ENCODE measurements at regions not wholly inside any gene's neighbourhood (a gene's known extent, or its start where the extent isn't known, plus 50 kb on each side); places are given as distances from the start of the nearest gene placed in this dataset.

DNA sequence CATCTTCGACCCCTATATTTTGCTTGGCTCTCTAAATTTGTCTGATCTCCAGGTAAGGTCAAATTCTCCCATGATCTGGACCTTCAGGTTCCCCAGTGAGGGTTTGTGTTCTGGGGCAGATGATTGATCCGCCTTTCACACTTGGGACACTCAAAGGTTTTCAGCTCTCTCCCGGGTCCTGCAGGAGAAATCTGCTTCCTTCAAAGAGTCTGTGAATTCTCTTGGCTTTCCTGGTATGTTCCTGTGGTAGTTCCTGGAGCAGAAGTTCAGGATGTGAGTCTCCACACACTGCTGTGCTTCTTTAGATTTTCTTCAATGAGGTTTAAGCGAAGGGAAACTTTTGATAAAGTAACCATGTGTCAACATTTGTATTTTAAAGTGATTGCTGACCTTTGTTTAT lies 318.0 kb downstream of the TAF11L14 start:
- Mint-ChIP-seq H3K4me1 (no peaks in the 10 kb centered on the region), H3K4me3 (no peak overlapping the region), H3K27ac (no peak overlapping the region), H3K36me3 (no peaks in the 10 kb centered on the region), H3K27me3 (ENCODE audit: low read depth in 3 of 3) (peaks cover 0 to 1% (median 0%) of the 10 kb centered on the region in 3 donors), H3K9me3 (peaks cover 6 to 29% (median 19%) of the 10 kb centered on the region in 7 donors)
- no peak overlapping the region for H2AFZ ChIP-seq (ENCODE audit: insufficient read depth, low read depth, low read length, poor library complexity, severe bottlenecking)
- no peak overlapping the region for H3K4me2 ChIP-seq (replicated peaks; ENCODE audit: extremely low read depth, low read length, poor library complexity, severe bottlenecking)
- H3K79me2 ChIP-seq (ENCODE audit: insufficient read depth, low read length): no peaks in the 10 kb centered on the region
- H3K4me3 ChIP-seq (replicated peaks in 1 of 3; ENCODE audit: low read depth in 2 of 3, low read length in 3 of 3): no peak overlapping the region
- 90% methylated on average over 3 of the region's 4 CpGs for WGBS (ENCODE audit: insufficient coverage)
- H3K27ac ChIP-seq (ENCODE audit: low read depth in 1 of 2, low read length in 2 of 2): no peak overlapping the region
- H3K27me3 ChIP-seq (ENCODE audit: control insufficient read depth in 2 of 2, insufficient read depth in 2 of 2, low read length in 2 of 2): no peaks in the 10 kb centered on the region
- H3K9me3 ChIP-seq (replicated peaks in 1 of 2; ENCODE audit: control insufficient read depth in 1 of 2, insufficient read depth in 1 of 2, low read length in 2 of 2): peaks cover 6 to 13% of the 10 kb centered on the region in 2 donors
- no peak overlapping the region for H3K9ac ChIP-seq (ENCODE audit: insufficient read depth, low read length, poor library complexity, severe bottlenecking)
- no peaks in the 10 kb centered on the region for H3K4me1 ChIP-seq (ENCODE audit: control insufficient read depth in 1 of 2, insufficient read depth in 2 of 2, low read length in 2 of 2)
- DNase-seq: no peak
- H4K20me1 ChIP-seq (ENCODE audit: insufficient read depth, low read length): no peaks in the 10 kb centered on the region
- intact Hi-C loops (cut with micrococcal nuclease): no loop called here
- TF ChIP-seq, protein P1, sequence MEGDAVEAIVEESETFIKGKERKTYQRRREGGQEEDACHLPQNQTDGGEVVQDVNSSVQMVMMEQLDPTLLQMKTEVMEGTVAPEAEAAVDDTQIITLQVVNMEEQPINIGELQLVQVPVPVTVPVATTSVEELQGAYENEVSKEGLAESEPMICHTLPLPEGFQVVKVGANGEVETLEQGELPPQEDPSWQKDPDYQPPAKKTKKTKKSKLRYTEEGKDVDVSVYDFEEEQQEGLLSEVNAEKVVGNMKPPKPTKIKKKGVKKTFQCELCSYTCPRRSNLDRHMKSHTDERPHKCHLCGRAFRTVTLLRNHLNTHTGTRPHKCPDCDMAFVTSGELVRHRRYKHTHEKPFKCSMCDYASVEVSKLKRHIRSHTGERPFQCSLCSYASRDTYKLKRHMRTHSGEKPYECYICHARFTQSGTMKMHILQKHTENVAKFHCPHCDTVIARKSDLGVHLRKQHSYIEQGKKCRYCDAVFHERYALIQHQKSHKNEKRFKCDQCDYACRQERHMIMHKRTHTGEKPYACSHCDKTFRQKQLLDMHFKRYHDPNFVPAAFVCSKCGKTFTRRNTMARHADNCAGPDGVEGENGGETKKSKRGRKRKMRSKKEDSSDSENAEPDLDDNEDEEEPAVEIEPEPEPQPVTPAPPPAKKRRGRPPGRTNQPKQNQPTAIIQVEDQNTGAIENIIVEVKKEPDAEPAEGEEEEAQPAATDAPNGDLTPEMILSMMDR (IDR thresholded peaks at IDR 0.05): no peak
- no peaks in the 10 kb centered on the region for H3K36me3 ChIP-seq (replicated peaks in 1 of 2; ENCODE audit: control insufficient read depth in 1 of 2, insufficient read depth in 2 of 2, low read length in 2 of 2)

DNA sequence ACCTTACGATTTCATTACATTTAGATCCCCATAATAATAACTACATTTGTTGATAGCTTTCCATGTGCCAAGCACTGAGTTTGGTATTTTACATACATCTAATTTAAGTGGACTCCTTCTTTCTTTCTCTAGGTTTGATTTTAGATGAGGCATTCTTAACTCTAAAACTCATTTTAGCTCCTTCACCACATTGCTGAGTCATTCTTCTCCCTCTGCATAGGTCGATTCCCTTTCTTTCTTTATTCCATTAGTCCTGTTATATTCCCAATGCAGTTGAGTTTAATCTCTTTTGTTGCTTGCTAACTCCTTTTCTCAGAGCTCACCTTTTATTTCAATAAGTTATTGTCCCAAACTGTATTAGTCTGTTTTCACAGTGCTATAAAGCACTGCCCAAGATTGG lies 329.8 kb downstream of the TAF11L14 start:
- no peak overlapping the region for H3K4me2 ChIP-seq (replicated peaks; ENCODE audit: extremely low read depth, low read length, poor library complexity, severe bottlenecking)
- H3K4me1 Mint-ChIP-seq: no peaks in the 10 kb centered on the region
- DNase-seq: no peak
- no peaks in the 10 kb centered on the region for H3K36me3 ChIP-seq (replicated peaks in 1 of 2; ENCODE audit: control insufficient read depth in 1 of 2, insufficient read depth in 2 of 2, low read length in 2 of 2)
- peaks cover 9 to 15% of the 10 kb centered on the region in 2 donors for H3K9me3 ChIP-seq (replicated peaks in 1 of 2; ENCODE audit: control insufficient read depth in 1 of 2, insufficient read depth in 1 of 2, low read length in 2 of 2)
- no peaks in the 10 kb centered on the region for H3K27me3 Mint-ChIP-seq (ENCODE audit: low read depth in 3 of 3)
- intact Hi-C loops (cut with micrococcal nuclease): no loop called here
- no peaks in the 10 kb centered on the region for H4K20me1 ChIP-seq (ENCODE audit: insufficient read depth, low read length)
- no peak overlapping the region for H2AFZ ChIP-seq (ENCODE audit: insufficient read depth, low read depth, low read length, poor library complexity, severe bottlenecking)
- no peaks in the 10 kb centered on the region for H3K4me1 ChIP-seq (ENCODE audit: control insufficient read depth in 1 of 2, insufficient read depth in 2 of 2, low read length in 2 of 2)
- 60% methylated on average over 1 of the region's 2 CpGs for WGBS (ENCODE audit: insufficient coverage)
- H3K27me3 ChIP-seq (ENCODE audit: control insufficient read depth in 2 of 2, insufficient read depth in 2 of 2, low read length in 2 of 2): no peaks in the 10 kb centered on the region
- no peak overlapping the region for H3K9ac ChIP-seq (ENCODE audit: insufficient read depth, low read length, poor library complexity, severe bottlenecking)
- TF ChIP-seq, protein P1 (IDR thresholded peaks at IDR 0.05): no peak
- H3K4me3 Mint-ChIP-seq: no peak overlapping the region
- peaks cover 9 to 20% (median 15%) of the 10 kb centered on the region in 7 donors for H3K9me3 Mint-ChIP-seq
- no peak overlapping the region for H3K4me3 ChIP-seq (replicated peaks in 1 of 3; ENCODE audit: low read depth in 2 of 3, low read length in 3 of 3)
- no peaks in the 10 kb centered on the region for H3K79me2 ChIP-seq (ENCODE audit: insufficient read depth, low read length)
- H3K27ac ChIP-seq (ENCODE audit: low read depth in 1 of 2, low read length in 2 of 2): no peak overlapping the region
- no peaks in the 10 kb centered on the region for H3K36me3 Mint-ChIP-seq
- H3K27ac Mint-ChIP-seq: no peak overlapping the region

Data from CD14-positive monocyte (primary cell).